GM04504 (cell line): ENCODE measurements at regions not wholly inside any gene's neighbourhood (a gene's known extent, or its start where the extent isn't known, plus 50 kb on each side); places are given as distances from the start of the nearest gene placed in this dataset.
"Not testable (repeated sequence)": the region's sequence is repeated elsewhere in the genome, so short reads cannot be mapped to it uniquely, and the experiment has no call there.

Experiments
- DNase-seq: peaks from one replicate; pipeline ENCODE4 v3.0.0-alpha.2; 2012; ENCODE audit warnings: low read depth

- DNase-seq: no peak
Measured at GRCh38 chr11:23143022-23143421, 282.7 kb upstream of the CCDC179 start.

- DNase-seq: no peak
Measured at GRCh38 chr11:23151819-23152218, 291.5 kb upstream of the CCDC179 start.

DNA sequence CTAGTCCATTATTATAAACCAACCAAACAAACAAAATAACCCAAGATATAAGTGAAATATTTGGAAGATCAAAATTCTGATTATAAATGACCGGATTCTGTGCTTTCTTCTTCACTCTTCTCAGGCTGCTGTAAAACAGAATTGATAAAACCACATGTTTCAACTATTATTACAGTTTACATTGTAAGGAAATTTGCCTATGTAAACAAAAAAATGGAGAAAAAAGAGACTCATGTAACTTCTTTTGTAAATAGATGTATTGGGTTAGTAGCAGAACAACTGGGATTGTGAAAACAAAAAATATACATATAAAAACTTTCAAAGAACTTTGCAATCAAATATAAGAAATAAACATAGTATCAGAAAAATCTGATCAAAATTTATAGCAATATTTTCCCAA is 295.2 kb upstream of the CCDC179 start:
- DNase-seq: no peak

GRCh38 chr11:23164022-23164421 is 303.7 kb upstream of the CCDC179 start:
- no peak for DNase-seq

DNA sequence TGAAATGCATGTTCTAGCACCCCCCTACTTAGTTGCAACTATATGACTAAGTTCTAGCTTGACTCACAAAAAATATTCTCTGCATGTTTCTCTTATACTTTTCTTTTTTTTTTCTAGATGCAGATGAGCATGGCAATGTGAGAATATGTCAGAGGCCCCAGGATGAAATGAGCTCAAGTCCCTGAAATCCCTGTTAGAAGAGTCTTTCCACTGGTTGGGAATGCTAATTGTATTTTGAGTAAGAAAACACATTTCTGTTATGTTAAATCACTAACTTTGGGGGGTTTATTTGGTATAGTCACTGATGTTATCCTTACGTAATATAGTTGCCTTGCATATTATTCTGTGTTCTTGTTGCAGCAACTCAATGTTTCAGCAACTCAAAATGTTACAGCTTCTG is 306.1 kb upstream of the CCDC179 start:
- DNase-seq: no peak

GRCh38 chr11:23179609-23180008 is 319.3 kb upstream of the CCDC179 start:
- DNase-seq: no peak

- no peak for DNase-seq
Measured at GRCh38 chr11:23181022-23181807, 320.9 kb upstream of the CCDC179 start.

DNA sequence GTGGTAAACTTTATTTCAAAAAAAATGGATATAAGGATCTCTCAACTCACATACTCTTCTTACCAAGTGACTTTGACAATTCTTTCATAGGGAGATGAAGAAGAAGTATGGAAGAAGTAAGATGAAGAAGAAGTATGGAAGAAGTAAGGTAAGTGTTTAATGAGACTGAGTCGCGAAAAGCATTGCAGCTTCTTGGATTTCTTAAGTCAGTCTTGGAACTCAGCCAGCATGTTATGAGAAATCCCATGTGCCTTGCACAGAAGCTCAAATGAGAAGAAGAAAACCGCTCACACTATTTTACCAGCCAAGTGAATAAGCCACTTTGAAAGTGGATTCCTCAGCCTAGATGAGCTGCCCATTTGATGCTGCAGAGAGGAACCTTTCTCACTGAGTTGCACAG is 332.0 kb upstream of the CCDC179 start:
- DNase-seq: no peak

GRCh38 chr11:23201936-23202522 is 341.8 kb upstream of the CCDC179 start:
- DNase-seq: no peak

DNA sequence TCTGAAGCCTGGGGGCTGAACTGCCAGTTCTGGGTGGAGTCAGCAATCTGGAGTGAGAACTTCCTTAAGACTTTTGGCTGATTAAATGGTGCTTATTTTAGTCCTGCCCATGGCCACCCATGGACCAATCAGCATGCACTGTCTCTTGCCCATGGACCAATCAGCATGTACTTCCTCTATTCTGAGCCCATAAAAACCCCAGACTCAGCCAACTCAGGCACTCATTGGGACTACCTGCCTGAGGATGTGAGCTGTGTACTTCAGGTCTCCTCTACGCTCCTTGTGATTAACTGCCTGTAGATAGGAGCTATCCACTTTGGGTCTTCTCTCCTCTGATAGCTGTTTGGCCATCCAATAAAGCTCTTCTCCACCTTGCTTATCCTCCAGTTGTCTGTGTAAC is 342.3 kb upstream of the CCDC179 start:
- no peak for DNase-seq

GRCh38 chr11:23205156-23205871 is 345.0 kb upstream of the CCDC179 start:
- DNase-seq: no peak

DNA sequence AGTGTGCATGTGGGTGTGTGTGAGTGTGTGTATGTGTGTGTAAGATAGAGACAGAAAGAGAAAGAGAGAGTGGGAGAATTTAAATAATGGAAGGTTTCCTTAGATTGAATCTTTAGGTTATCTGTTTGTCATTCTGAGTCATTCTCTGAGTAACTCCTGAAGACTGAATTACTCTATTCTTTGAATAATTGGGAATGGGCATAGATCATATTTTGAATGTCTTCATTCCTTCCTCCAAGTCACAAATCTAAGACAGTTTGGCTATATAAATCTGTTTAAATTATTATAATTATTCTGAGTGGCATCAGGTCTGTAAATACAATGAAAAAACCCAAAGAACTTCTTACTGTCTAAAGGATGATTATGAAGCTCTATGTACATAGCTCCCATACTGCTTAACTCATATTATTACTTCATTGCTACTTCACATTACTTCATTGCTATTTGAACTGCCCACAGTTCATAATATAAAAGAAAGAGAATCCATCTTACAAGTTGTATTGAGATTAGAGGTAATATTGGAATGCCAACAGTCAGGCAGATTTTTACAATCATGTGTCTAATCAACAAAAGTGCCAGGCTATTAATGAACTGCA is 346.6 kb upstream of the CCDC179 start:
- DNase-seq: no peak

- DNase-seq: no peak
Measured at GRCh38 chr11:23211221-23211620, 350.9 kb upstream of the CCDC179 start.

GRCh38 chr11:23212807-23213206 is 352.5 kb upstream of the CCDC179 start:
- no peak for DNase-seq

GRCh38 chr11:23217072-23217471 is 356.8 kb upstream of the CCDC179 start:
- DNase-seq: no peak

DNA sequence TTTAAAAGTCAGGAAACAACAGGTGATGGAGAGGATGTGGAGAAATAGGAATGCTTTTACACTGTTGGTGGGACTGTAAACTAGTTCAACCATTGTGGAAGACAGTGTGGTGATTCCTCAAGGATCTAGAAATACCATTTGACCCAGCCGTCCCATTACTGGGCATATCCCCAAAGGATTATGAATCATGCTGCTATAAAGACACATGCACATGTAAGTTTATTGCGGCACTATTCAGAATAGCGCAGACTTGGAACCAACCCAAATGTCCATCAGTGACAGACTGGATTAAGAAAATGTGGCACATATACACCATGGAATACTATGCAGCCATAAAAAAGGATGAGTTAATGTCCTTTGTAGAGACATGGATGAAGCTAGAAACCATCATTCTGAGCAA is 359.8 kb upstream of the CCDC179 start:
- not testable (repeated sequence) for DNase-seq

DNA sequence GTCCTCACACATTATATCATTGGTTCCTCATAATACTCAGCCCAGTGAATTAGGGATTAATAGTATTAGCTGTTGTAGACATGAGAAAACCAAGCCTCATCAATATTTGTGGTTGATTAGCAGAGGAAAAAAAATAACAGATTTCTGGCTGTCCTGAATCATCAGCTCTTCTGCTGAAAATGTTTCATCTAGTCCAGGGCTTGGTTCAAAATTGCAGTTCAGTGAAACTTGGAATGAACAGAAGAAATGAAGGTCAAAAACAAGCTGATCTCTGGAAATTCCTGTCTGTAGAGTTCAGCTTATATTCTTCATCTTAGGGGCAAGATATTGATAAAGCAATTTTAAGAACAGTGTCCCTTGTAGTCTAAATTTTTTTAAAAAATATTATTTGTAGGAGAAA is 361.1 kb upstream of the CCDC179 start:
- DNase-seq: no peak

- DNase-seq: peak; percentile 61
Measured at GRCh38 chr11:23226331-23227077, 366.2 kb upstream of the CCDC179 start.

DNA sequence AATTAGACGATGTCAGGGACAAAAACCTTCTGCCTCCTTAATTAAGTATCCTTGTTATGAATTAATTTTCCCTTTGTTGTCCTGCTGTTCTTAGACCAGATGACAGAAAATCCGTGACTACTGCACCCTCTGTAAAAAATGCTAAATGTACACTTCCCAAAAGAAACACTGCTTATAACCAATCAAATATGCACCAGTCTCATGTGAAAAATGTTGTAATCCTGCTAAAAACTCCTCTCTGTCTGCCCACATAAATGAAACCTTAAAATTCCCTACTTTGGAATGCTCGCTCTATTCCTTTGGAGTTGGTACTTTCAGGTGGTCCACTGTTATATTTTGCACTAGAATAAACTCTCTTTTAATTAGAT is 366.8 kb upstream of the CCDC179 start:
- DNase-seq: no peak

GRCh38 chr11:23232652-23233051 is 372.4 kb upstream of the CCDC179 start:
- no peak for DNase-seq

DNA sequence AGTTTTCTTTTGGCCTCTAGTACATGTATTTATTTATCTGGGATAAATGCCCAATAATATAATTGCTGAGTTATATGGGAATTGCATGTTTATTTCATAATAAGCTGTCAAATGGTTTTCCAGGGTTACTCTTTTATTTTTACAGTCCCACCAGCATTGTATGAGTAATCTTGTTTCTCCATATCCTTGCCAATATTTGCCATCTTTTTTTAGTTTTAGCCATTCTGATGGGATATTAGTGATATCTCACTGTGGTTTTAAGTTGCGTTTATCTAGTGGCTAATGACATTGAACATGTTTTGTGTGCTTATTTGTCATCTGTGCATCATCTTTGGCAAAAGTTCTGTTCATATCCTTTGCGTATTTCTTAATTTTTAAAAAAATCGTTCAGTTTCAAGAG is 372.8 kb upstream of the CCDC179 start:
- DNase-seq: peak; percentile 83
